ENCODE measurements at regions not wholly inside any gene's neighbourhood (a gene's known extent, or its start where the extent isn't known, plus 50 kb on each side); places are given as distances from the start of the nearest gene placed in this dataset.

GRCh38 chr21:28445141-28445830 lies 547.4 kb downstream of the LTN1 start:
- POLR2A ChIA-PET, result interaction anchor here (1.2 to 1.4 kb wide), 2 partner anchors 40 to 73 kb away, joined by 3 to 5 read pairs; no protein-coding TSS in a partner anchor
- peak; percentile 80 for DNase-seq (ENCODE audit: low read depth, low spot score)
- CTCF ChIA-PET, result interaction anchor here (1.0 to 1.3 kb wide), 3 partner anchors 14 to 109 kb away, joined by 3 to 4 read pairs (median 3); no protein-coding TSS in a partner anchor
- TF ChIP-seq, protein P1, sequence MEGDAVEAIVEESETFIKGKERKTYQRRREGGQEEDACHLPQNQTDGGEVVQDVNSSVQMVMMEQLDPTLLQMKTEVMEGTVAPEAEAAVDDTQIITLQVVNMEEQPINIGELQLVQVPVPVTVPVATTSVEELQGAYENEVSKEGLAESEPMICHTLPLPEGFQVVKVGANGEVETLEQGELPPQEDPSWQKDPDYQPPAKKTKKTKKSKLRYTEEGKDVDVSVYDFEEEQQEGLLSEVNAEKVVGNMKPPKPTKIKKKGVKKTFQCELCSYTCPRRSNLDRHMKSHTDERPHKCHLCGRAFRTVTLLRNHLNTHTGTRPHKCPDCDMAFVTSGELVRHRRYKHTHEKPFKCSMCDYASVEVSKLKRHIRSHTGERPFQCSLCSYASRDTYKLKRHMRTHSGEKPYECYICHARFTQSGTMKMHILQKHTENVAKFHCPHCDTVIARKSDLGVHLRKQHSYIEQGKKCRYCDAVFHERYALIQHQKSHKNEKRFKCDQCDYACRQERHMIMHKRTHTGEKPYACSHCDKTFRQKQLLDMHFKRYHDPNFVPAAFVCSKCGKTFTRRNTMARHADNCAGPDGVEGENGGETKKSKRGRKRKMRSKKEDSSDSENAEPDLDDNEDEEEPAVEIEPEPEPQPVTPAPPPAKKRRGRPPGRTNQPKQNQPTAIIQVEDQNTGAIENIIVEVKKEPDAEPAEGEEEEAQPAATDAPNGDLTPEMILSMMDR (IDR thresholded peaks at IDR 0.05; ENCODE audit: insufficient read depth, low read length, missing control alignments), result no peak
- H3K4me3 ChIP-seq (ENCODE audit: low read depth, low read length), result no peak overlapping the region

DNA sequence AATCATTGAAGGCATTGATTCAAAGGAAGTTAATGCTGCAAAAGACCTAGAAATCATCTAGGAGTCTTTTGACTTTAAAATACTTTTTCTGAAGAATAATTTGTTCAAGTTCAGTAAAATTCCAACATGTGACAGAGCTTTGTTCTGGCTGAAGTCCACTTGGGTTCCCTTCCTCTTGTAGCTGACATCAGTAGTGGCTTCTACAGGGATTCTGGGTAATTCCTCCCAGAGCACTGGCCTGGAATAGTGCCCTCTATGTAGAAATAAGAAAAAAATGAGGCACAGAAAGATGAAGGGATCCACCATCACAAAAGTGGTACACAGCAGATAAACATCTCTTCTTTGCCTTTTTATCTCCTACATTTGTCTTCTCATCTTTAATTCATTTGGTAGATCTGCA lies 548.1 kb downstream of the LTN1 start:
- TF ChIP-seq, protein P1 (IDR thresholded peaks at IDR 0.05; ENCODE audit: insufficient read depth, low read length, missing control alignments), result no peak
- H3K4me3 ChIP-seq (ENCODE audit: low read depth, low read length), result no peak overlapping the region
- ChIA-PET CTCF (interaction anchor here (1.2 to 1.3 kb wide), 2 partner anchors 13 to 108 kb away, joined by 3 to 4 read pairs; no protein-coding TSS in a partner anchor), POLR2A (interaction anchor here (1.2 to 1.4 kb wide), 2 partner anchors 41 to 74 kb away, joined by 3 to 5 read pairs; no protein-coding TSS in a partner anchor)
- DNase-seq (ENCODE audit: low read depth, low spot score), result no peak

GRCh38 chr21:28444111-28444510 lies 548.6 kb downstream of the LTN1 start:
- TF ChIP-seq, protein P1 (IDR thresholded peaks at IDR 0.05; ENCODE audit: insufficient read depth, low read length, missing control alignments), result no peak
- ChIA-PET POLR2A (interaction anchor here (0.5 to 1.4 kb wide), 4 partner anchors 21 to 74 kb away, joined by 3 to 5 read pairs (median 3); no protein-coding TSS in a partner anchor), CTCF (interaction anchor here (1.2 to 1.3 kb wide), 2 partner anchors 13 to 108 kb away, joined by 3 to 4 read pairs; no protein-coding TSS in a partner anchor)
- H3K4me3 ChIP-seq (ENCODE audit: low read depth, low read length), result no peak overlapping the region
- DNase-seq (ENCODE audit: low read depth, low spot score), result no peak

DNA sequence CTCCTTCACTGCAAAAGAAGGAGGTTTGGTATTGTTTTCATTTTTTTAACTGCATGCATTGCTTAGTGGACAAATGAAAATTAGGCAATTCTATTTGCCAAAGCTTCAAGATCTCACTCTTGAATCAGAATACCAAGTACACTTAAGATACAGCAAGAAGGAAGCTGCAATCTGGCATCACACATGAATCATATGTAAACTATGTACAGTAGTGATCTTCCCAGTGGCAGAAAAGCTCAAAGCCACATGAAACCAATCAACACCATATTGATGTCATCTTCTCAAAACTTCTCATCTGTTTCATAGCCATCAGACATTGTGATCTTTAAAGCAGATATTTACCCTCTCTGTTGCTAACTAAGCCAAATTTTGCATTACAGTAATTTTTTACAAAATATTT lies 550.1 kb downstream of the LTN1 start:
- DNase-seq (ENCODE audit: low read depth, low spot score), result peak; percentile 77
- TF ChIP-seq, protein P1 (IDR thresholded peaks at IDR 0.05; ENCODE audit: insufficient read depth, low read length, missing control alignments), result no peak
- ChIA-PET CTCF (interaction anchor here (1.0 kb wide), 1 partner anchor 79 kb away, joined by 3 read pairs; no protein-coding TSS in a partner anchor), POLR2A (no interaction called here)
- H3K4me3 ChIP-seq (ENCODE audit: low read depth, low read length), result no peak overlapping the region

DNA sequence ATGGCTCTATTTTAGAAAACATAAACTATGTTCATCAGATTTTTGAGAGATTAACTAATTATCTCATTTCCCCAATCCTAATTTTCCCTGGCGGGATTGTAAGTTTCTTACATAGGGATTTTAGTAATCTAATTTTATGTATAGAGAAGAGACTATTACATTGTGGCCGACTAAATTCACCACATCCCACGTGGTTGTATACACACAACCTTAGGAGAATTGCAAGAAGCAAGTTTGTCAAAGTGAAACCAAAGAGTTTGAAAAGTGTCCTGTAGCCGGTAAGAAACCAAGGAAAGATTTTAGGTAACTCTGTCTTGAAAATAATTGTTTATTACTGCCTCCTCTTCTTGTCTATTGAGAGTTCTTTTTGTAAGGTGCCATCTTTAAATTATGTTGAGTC lies 550.6 kb downstream of the LTN1 start:
- DNase-seq (ENCODE audit: low read depth, low spot score), result no peak
- ChIA-PET POLR2A (no interaction called here), CTCF (interaction anchor here (1.0 kb wide), 1 partner anchor 80 kb away, joined by 3 read pairs; no protein-coding TSS in a partner anchor)
- H3K4me3 ChIP-seq (ENCODE audit: low read depth, low read length), result no peak overlapping the region
- TF ChIP-seq, protein P1 (IDR thresholded peaks at IDR 0.05; ENCODE audit: insufficient read depth, low read length, missing control alignments), result no peak

GRCh38 chr21:28439788-28440187 lies 552.9 kb downstream of the LTN1 start:
- TF ChIP-seq, protein P1 (IDR thresholded peaks at IDR 0.05; ENCODE audit: insufficient read depth, low read length, missing control alignments), result no peak
- POLR2A ChIA-PET, result no interaction called here
- CTCF ChIA-PET, result no interaction called here
- H3K4me3 ChIP-seq (ENCODE audit: low read depth, low read length), result no peak overlapping the region
- no peak for DNase-seq (ENCODE audit: low read depth, low spot score)

Data from AG04449 (cell line).